ENCODE measurements at regions not wholly inside any gene's neighbourhood (a gene's known extent, or its start where the extent isn't known, plus 50 kb on each side); places are given as distances from the start of the nearest gene placed in this dataset.
"Not testable (repeated sequence)": the region's sequence is repeated elsewhere in the genome, so short reads cannot be mapped to it uniquely, and the experiment has no call there.

- H3K4me3 Mint-ChIP-seq (ENCODE audit: unreplicated experiment) = no peak overlapping the region
- TF ChIP-seq, protein P1, sequence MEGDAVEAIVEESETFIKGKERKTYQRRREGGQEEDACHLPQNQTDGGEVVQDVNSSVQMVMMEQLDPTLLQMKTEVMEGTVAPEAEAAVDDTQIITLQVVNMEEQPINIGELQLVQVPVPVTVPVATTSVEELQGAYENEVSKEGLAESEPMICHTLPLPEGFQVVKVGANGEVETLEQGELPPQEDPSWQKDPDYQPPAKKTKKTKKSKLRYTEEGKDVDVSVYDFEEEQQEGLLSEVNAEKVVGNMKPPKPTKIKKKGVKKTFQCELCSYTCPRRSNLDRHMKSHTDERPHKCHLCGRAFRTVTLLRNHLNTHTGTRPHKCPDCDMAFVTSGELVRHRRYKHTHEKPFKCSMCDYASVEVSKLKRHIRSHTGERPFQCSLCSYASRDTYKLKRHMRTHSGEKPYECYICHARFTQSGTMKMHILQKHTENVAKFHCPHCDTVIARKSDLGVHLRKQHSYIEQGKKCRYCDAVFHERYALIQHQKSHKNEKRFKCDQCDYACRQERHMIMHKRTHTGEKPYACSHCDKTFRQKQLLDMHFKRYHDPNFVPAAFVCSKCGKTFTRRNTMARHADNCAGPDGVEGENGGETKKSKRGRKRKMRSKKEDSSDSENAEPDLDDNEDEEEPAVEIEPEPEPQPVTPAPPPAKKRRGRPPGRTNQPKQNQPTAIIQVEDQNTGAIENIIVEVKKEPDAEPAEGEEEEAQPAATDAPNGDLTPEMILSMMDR (IDR thresholded peaks at IDR 0.05; ENCODE audit: insufficient read depth in 1 of 2, low read depth in 1 of 2, low read length in 1 of 2, severe bottlenecking in 1 of 2, unreplicated experiment in 1 of 2) = no peak
- POLR2A ChIA-PET = no interaction called here
- Histone ChIP-seq H3K36me3 (ENCODE audit: control insufficient read depth, insufficient read depth, low read length) (no peaks in the 10 kb centered on the region), H3K4me3 (ENCODE audit: low read depth, low read length) (no peak overlapping the region), H3K9me3 (no peaks in the 10 kb centered on the region), H3K27me3 (replicated peaks; ENCODE audit: control insufficient read depth, insufficient read depth, low read length) (no peaks in the 10 kb centered on the region; the same call in 1 of the 2 replicates), H3K4me1 (no peaks in the 10 kb centered on the region)
- H3K4me1 Mint-ChIP-seq (ENCODE audit: low read depth, unreplicated experiment) = no peaks in the 10 kb centered on the region
- no peaks in the 10 kb centered on the region for H3K9me3 Mint-ChIP-seq (ENCODE audit: unreplicated experiment)
- CTCF ChIA-PET = no interaction called here
- BruUV-seq (replicated peaks) = no TSS peak
- no peak overlapping the region for H3K27ac Mint-ChIP-seq (ENCODE audit: unreplicated experiment)
- intact Hi-C loops (cut with micrococcal nuclease; ENCODE audit: unreplicated experiment) = no loop called here
- no peaks in the 10 kb centered on the region for H3K27me3 Mint-ChIP-seq (ENCODE audit: insufficient read depth, unreplicated experiment)
- H3K36me3 Mint-ChIP-seq (ENCODE audit: insufficient read depth, unreplicated experiment) = no peaks in the 10 kb centered on the region
- DNase-seq = no peak
Observed at GRCh38 chr7:118945911-118946682, 721.6 kb downstream of the ANKRD7 start.

- TF ChIP-seq, protein P1 (IDR thresholded peaks at IDR 0.05; ENCODE audit: insufficient read depth in 1 of 2, low read depth in 1 of 2, low read length in 1 of 2, severe bottlenecking in 1 of 2, unreplicated experiment in 1 of 2) = no peak
- CTCF ChIA-PET = no interaction called here
Observed at GRCh38 chr7:118948508-118948907, 724.0 kb downstream of the ANKRD7 start.

DNA sequence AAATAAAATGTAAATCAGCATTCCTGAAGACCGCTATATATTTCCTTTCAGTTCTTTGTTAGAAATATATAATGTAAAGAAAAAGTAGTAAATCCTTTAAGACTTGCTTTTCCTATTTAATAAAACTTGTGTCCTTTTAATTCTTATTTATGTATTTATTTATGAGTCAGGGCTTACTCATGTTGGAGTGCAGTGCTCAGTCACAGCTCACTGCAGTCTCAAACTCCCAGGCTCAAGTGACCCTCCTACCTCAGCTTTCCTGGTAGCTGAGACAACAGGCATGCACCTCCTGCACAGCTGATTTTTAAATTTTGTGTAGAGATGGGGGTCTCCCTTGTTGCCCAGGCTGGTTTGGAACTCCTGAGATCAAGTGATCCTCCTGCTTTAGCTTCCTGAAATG lies 724.5 kb downstream of the ANKRD7 start:
- Mint-ChIP-seq H3K36me3 (ENCODE audit: insufficient read depth, unreplicated experiment) (no peaks in the 10 kb centered on the region), H3K9me3 (ENCODE audit: unreplicated experiment) (no peaks in the 10 kb centered on the region), H3K27me3 (ENCODE audit: insufficient read depth, unreplicated experiment) (no peaks in the 10 kb centered on the region), H3K4me1 (ENCODE audit: low read depth, unreplicated experiment) (no peaks in the 10 kb centered on the region), H3K4me3 (ENCODE audit: unreplicated experiment) (no peak overlapping the region), H3K27ac (ENCODE audit: unreplicated experiment) (no peak overlapping the region)
- intact Hi-C loops (cut with micrococcal nuclease; ENCODE audit: unreplicated experiment) = no loop called here
- H3K27me3 ChIP-seq (replicated peaks; ENCODE audit: control insufficient read depth, insufficient read depth, low read length) = no peaks in the 10 kb centered on the region; the same call in 1 of the 2 replicates
- H3K9me3 ChIP-seq = no peaks in the 10 kb centered on the region
- no TSS peak for BruUV-seq (replicated peaks)
- TF ChIP-seq, protein P1 (IDR thresholded peaks at IDR 0.05; ENCODE audit: insufficient read depth in 1 of 2, low read depth in 1 of 2, low read length in 1 of 2, severe bottlenecking in 1 of 2, unreplicated experiment in 1 of 2) = no peak
- H3K36me3 ChIP-seq (ENCODE audit: control insufficient read depth, insufficient read depth, low read length) = no peaks in the 10 kb centered on the region
- ChIA-PET CTCF (no interaction called here), POLR2A (no interaction called here)
- H3K4me3 ChIP-seq (ENCODE audit: low read depth, low read length) = no peak overlapping the region
- H3K4me1 ChIP-seq = no peaks in the 10 kb centered on the region
- DNase-seq = no peak

More at GRCh38 chr7:118948508-118948907, 724.0 kb downstream of the ANKRD7 start:
- H3K9me3 ChIP-seq = no peaks in the 10 kb centered on the region
- H3K27ac Mint-ChIP-seq (ENCODE audit: unreplicated experiment) = no peak overlapping the region
- no peaks in the 10 kb centered on the region for H3K4me1 Mint-ChIP-seq (ENCODE audit: low read depth, unreplicated experiment)
- H3K36me3 ChIP-seq (ENCODE audit: control insufficient read depth, insufficient read depth, low read length) = no peaks in the 10 kb centered on the region
- H3K4me3 ChIP-seq (ENCODE audit: low read depth, low read length) = no peak overlapping the region
- H3K9me3 Mint-ChIP-seq (ENCODE audit: unreplicated experiment) = no peaks in the 10 kb centered on the region
- intact Hi-C loops (cut with micrococcal nuclease; ENCODE audit: unreplicated experiment) = no loop called here
- no peak for DNase-seq
- BruUV-seq (replicated peaks) = no TSS peak
- POLR2A ChIA-PET = no interaction called here
- no peaks in the 10 kb centered on the region for H3K27me3 Mint-ChIP-seq (ENCODE audit: insufficient read depth, unreplicated experiment)
- H3K4me3 Mint-ChIP-seq (ENCODE audit: unreplicated experiment) = no peak overlapping the region
- no peaks in the 10 kb centered on the region; the same call in 1 of the 2 replicates for H3K27me3 ChIP-seq (replicated peaks; ENCODE audit: control insufficient read depth, insufficient read depth, low read length)
- no peaks in the 10 kb centered on the region for H3K4me1 ChIP-seq
- no peaks in the 10 kb centered on the region for H3K36me3 Mint-ChIP-seq (ENCODE audit: insufficient read depth, unreplicated experiment)

DNA sequence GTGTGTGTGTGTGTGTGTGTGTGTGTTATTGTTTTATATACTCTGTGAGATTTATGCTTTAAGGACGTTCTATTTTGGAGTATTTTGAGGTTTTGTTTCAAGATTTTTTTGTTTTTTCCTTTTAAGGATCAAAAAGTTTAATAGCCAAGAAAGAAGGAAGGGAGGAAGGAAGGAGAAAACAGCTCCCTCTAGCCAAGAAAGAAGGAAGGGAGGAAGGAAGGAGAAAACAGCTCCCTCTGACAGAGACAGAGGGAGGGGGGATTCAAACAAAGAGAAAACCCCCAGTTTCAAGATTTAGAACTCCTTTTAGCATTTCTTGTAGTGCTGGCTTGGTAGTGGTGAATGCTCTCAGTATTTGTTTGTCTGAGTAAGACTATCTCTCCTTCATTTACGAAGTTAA lies 731.8 kb downstream of the ANKRD7 start:
- POLR2A ChIA-PET = interaction anchor here (0.5 kb wide), 1 partner anchor 16 kb away, joined by 3 read pairs; no protein-coding TSS in a partner anchor
- H3K36me3 Mint-ChIP-seq (ENCODE audit: insufficient read depth, unreplicated experiment); H3K9me3 Mint-ChIP-seq (ENCODE audit: unreplicated experiment); intact Hi-C loops (cut with micrococcal nuclease; ENCODE audit: unreplicated experiment); H3K27me3 ChIP-seq (replicated peaks; ENCODE audit: control insufficient read depth, insufficient read depth, low read length); BruUV-seq (replicated peaks); H3K4me1 ChIP-seq; H3K9me3 ChIP-seq; H3K4me3 ChIP-seq (ENCODE audit: low read depth, low read length); H3K4me3 Mint-ChIP-seq (ENCODE audit: unreplicated experiment); CTCF ChIA-PET; H3K4me1 Mint-ChIP-seq (ENCODE audit: low read depth, unreplicated experiment); H3K27me3 Mint-ChIP-seq (ENCODE audit: insufficient read depth, unreplicated experiment); DNase-seq; H3K36me3 ChIP-seq (ENCODE audit: control insufficient read depth, insufficient read depth, low read length); H3K27ac Mint-ChIP-seq (ENCODE audit: unreplicated experiment): not testable (repeated sequence)

Data from Caco-2 (cell line).